Adrenal gland (tissue), 9 donors: ENCODE measurements at regions not wholly inside any gene's neighbourhood (a gene's known extent, or its start where the extent isn't known, plus 50 kb on each side); places are given as distances from the start of the nearest gene placed in this dataset.

Source experiments
- DNase-seq, 7 donors: peaks; one replicate each; pipeline ENCODE4 v3.0.0-alpha.2; 2019 to 2020
- H3K27ac ChIP-seq, 5 donors: fragments of 200-600 bp; sonication (generic) in 4 of 5; 1 replicate in 3 of 5; 2 replicates in 2 of 5; pipeline versions ENCODE4 v1.5.1 to v1.8.0; 2016 to 2020; ENCODE audit warnings: mild to moderate bottlenecking in 1 of 5
- H3K27me3 ChIP-seq: fragments of 200-600 bp; 2 replicates; pipeline ENCODE4 v1.8.0; 2021
- H3K36me3 ChIP-seq, 2 donors: fragments of 200-600 bp; replicated peaks in 1 of 2; 1 replicate in 1 of 2; 2 replicates in 1 of 2; pipeline versions ENCODE4 v1.5.1 to v1.8.0; 2018 to 2022
- H3K4me1 ChIP-seq, 2 donors: fragments of 200-600 bp; replicated peaks in 1 of 2; 1 replicate in 1 of 2; 2 replicates in 1 of 2; pipeline versions ENCODE4 v1.5.1 to v1.8.0; 2018 to 2021
- H3K4me3 ChIP-seq, 4 donors: fragments of 200-600 bp; sonication (generic) in 3 of 4; one replicate each; pipeline ENCODE4 v1.5.1; 2016 to 2018
- H3K9me3 ChIP-seq, 3 donors: fragments of 200-600 bp; sonication (generic) in 1 of 3; replicated peaks in 1 of 3; 1 replicate in 2 of 3; 2 replicates in 1 of 3; pipeline versions ENCODE4 v1.5.1 to v1.8.0; 2016 to 2021
- CTCF ChIP-seq, 6 experiments: fragments of 450-650 bp in 4 of 6; fragments of 200-600 bp in 2 of 6; sonication (generic) in 1 of 6; IDR thresholded peaks; 1 replicate in 5 of 6; 2 replicates in 1 of 6; pipeline versions ENCODE4 v1.5.1 to v1.8.0; 2016 to 2021; ENCODE audit warnings: antibody characterized with exemption in 6 of 6, mild to moderate bottlenecking in 2 of 6, moderate library complexity in 1 of 6
- POLR2A ChIP-seq, 2 donors: fragments of 450-650 bp; IDR thresholded peaks; one replicate each; pipeline ENCODE4 v1.6.1; 2017; ENCODE audit warnings: antibody characterized with exemption in 2 of 2, mild to moderate bottlenecking in 2 of 2, moderate library complexity in 1 of 2
- WGBS, 4 donors: extraction: QIAGEN DNeasy Blood & Tissue Kit in 2 of 4; methylation state at CpG; one replicate each; pipeline versions ENCODE4 v1.1.5 to v1.1.7; 2013 to 2017; 5-methylcytosine and 5-hydroxymethylcytosine counted together
- intact Hi-C, 2 donors: fragments of 100-400 bp; cut with DNase I; formaldehyde crosslinking; loops; one replicate each; pipeline versions ENCODE4 v1.14.1 to v1.15.0; 2022 to 2023
- donor health status: healthy with polysubstance abuse.
- donor health status: Bipolar disorder and iron deficiency.
- donor health status: DM: yes; HTN: yes; CAD: no.
- donor health status: DM: no; HTN: no; CAD: no.
- donor health status: DM: no; HTN: no; CAD: no.

DNA sequence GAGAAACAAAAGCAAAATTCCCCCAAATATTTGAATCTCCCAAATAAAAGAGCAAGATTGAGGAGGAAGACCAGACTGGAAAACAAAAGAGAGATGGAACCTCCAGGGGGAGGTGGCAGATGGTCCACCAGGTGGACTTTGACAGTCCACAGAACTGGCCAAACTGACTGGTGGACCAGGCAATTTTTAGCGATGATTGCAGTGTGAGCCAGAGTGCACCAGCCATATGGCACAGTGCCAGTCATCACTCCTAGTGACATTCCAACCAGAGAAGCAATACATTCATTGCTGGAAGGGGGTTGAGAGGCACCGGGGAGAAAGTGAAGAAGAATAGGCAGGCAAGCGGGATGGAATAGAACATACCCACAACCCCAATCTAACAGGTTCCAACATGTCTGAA is 182.9 kb downstream of the EXOC5 start:
- 81 to 96% (median 85%) methylated on average over 3 of the region's 3 CpGs for WGBS, 4 donors
- Histone ChIP-seq H3K36me3 (no peaks in the 10 kb centered on the region), H3K4me1 (no peaks in the 10 kb centered on the region), H3K27me3 (no peaks in the 10 kb centered on the region), H3K4me3 (no peak overlapping the region), H3K27ac (no peak overlapping the region), H3K9me3 (no peaks in the 10 kb centered on the region)
- intact Hi-C loops: no loop called here
- no peak for DNase-seq
- TF ChIP-seq CTCF (IDR thresholded peaks at IDR 0.05) (no peak), POLR2A (IDR thresholded peaks at IDR 0.05) (no peak)

DNA sequence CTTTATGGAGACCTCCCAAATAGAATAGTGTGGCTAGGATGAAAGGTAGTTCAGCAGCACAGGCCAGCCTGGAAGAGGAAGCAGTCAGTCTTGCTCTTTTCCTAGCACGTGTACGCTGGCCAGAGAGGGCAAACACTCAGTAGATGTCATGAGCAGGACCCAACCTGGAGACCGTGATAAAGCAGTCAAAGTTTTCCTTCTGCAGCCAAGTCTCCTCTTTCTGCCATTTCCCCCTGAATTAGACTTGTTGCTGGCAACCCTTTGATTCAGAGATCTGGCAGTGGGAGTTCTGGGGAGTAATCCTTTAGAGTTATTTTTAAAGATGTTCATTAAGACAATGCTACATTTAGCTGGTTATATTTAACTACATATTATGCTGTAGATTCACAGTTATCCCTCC is 183.7 kb downstream of the EXOC5 start:
- TF ChIP-seq POLR2A (IDR thresholded peaks at IDR 0.05): no peak
- TF ChIP-seq CTCF (IDR thresholded peaks at IDR 0.05): no peak
- H3K36me3 ChIP-seq: no peaks in the 10 kb centered on the region
- DNase-seq: no peak
- H3K4me1 ChIP-seq: no peaks in the 10 kb centered on the region
- intact Hi-C loops: no loop called here
- no peak overlapping the region for H3K4me3 ChIP-seq
- H3K27ac ChIP-seq: no peak overlapping the region
- 63 to 78% (median 66%) methylated on average over 3 of the region's 3 CpGs for WGBS, 4 donors
- H3K9me3 ChIP-seq: no peaks in the 10 kb centered on the region
- no peaks in the 10 kb centered on the region for H3K27me3 ChIP-seq

GRCh38 chr14:57080691-57081090 is 188.0 kb downstream of the EXOC5 start:
- no peaks in the 10 kb centered on the region for H3K9me3 ChIP-seq
- no peaks in the 10 kb centered on the region for H3K36me3 ChIP-seq
- TF ChIP-seq CTCF (IDR thresholded peaks at IDR 0.05) (no peak), POLR2A (IDR thresholded peaks at IDR 0.05) (no peak)
- H3K27ac ChIP-seq: no peak overlapping the region
- no peaks in the 10 kb centered on the region for H3K4me1 ChIP-seq
- DNase-seq: no peak
- intact Hi-C loops: no loop called here
- H3K4me3 ChIP-seq: no peak overlapping the region
- no peaks in the 10 kb centered on the region for H3K27me3 ChIP-seq
- 69 to 81% (median 75%) methylated on average over 3 of the region's 3 CpGs for WGBS, 4 donors

DNA sequence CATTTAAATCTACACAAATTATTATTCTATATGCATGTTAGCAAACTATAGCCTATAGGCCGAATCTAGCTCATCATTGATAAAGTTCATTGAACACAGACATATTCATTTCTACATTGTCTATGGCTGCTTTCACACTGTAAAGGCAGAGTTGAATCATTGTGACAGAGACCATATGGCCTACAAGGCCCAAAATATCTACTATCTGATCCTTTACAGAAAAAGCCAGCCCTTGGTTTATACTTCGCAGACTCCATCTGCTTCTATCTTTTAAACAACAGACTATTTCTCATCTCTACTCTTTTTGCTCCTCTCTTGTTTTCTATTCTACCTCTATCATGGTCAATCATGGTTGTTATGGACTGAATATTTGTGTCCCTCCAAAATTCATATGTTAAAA is 190.7 kb downstream of the EXOC5 start:
- intact Hi-C loops: no loop called here
- no peak overlapping the region for H3K4me3 ChIP-seq
- no peak for DNase-seq
- peaks cover 3% of the 10 kb centered on the region for H3K27me3 ChIP-seq
- TF ChIP-seq CTCF (IDR thresholded peaks at IDR 0.05) (no peak), POLR2A (IDR thresholded peaks at IDR 0.05) (no peak)
- 70 to 95% (median 85%) methylated on average over 2 of the region's 2 CpGs for WGBS, 4 donors
- no peaks in the 10 kb centered on the region for H3K4me1 ChIP-seq
- no peak overlapping the region for H3K27ac ChIP-seq
- H3K9me3 ChIP-seq: no peaks in the 10 kb centered on the region
- no peaks in the 10 kb centered on the region for H3K36me3 ChIP-seq
